Kidney (tissue), 13 donors: ENCODE measurements at regions not wholly inside any gene's neighbourhood (a gene's known extent, or its start where the extent isn't known, plus 50 kb on each side); places are given as distances from the start of the nearest gene placed in this dataset.
"Not testable (repeated sequence)": the region's sequence is repeated elsewhere in the genome, so short reads cannot be mapped to it uniquely, and the experiment has no call there.

Experiments
- DNase-seq, 5 donors: peaks; one replicate each; pipeline ENCODE4 v3.0.0-alpha.2; 2013 to 2020
- FAIRE-seq: peaks from 2 replicates; lab custom pipeline; 2012; peaks lifted over from hg19 to GRCh38; lab: Jason Lieb, UNC
- H3K27ac ChIP-seq, 2 donors: one replicate each; pipeline ENCODE4 v1.7.0; 2013; ENCODE audit warnings: low read depth in 2 of 2, low read length in 2 of 2, inconsistent platforms in 1 of 2
- H3K27me3 ChIP-seq: one replicate; pipeline ENCODE4 v1.7.1; 2013; ENCODE audit warnings: low read length, inconsistent platforms; ENCODE audit not compliant: control insufficient read depth, insufficient read depth
- H3K36me3 ChIP-seq, 3 donors: one replicate each; pipeline versions ENCODE4 v1.7.0 to v1.7.1; 2013; ENCODE audit warnings: low read length in 3 of 3, control low read depth in 1 of 3, inconsistent platforms in 1 of 3; ENCODE audit not compliant: insufficient read depth in 3 of 3, control insufficient read depth in 2 of 3
- H3K4me1 ChIP-seq, 3 donors: one replicate each; pipeline versions ENCODE4 v1.7.0 to v1.7.1; 2013; ENCODE audit warnings: low read length in 3 of 3, inconsistent platforms in 1 of 3, low read depth in 1 of 3; ENCODE audit not compliant: control insufficient read depth in 2 of 3, insufficient read depth in 2 of 3
- H3K4me3 ChIP-seq, 3 donors: one replicate each; pipeline versions ENCODE4 v1.7.0 to v1.8.1; 2013; ENCODE audit warnings: low read length in 3 of 3, control low read depth in 1 of 3, inconsistent platforms in 1 of 3
- H3K9ac ChIP-seq, 3 donors: one replicate each; pipeline versions ENCODE4 v1.7.0 to v1.7.1; 2013; ENCODE audit warnings: low read length in 3 of 3, control low read depth in 1 of 3, inconsistent platforms in 1 of 3
- H3K9me3 ChIP-seq, 3 donors: one replicate each; pipeline versions ENCODE4 v1.7.0 to v1.7.1; 2013; ENCODE audit warnings: low read length in 3 of 3, control low read depth in 1 of 3, inconsistent platforms in 1 of 3; ENCODE audit not compliant: control insufficient read depth in 2 of 3, insufficient read depth in 1 of 3
- CTCF ChIP-seq: IDR thresholded peaks from 3 replicates; pipeline ENCODE4 v1.5.1; 2012; ENCODE audit warnings: mild to moderate bottlenecking, moderate library complexity, borderline replicate concordance; ENCODE audit not compliant: insufficient read depth; ENCODE audit errors: extremely low read depth
- intact Hi-C: fragments of 100-400 bp; cut with DNase I; formaldehyde crosslinking; loops from one replicate; pipeline ENCODE4 v1.11.1; 2022
- donor health status: control.
- donor health status: control.
- donor health status: control.
- donor health status: control.
- donor health status: control.
- donor health status: DM: yes; HTN: yes; CAD: no.
- donor health status: Normal renal cell carcinoma (clear cell type).

- no peak for TF ChIP-seq CTCF
Observed at GRCh38 chr10:4409319-4409718, 416.7 kb upstream of the AKR1E2 start.

GRCh38 chr10:4407783-4408182 is 418.2 kb upstream of the AKR1E2 start:
- Histone ChIP-seq H3K9me3 (no peaks in the 10 kb centered on the region), H3K4me1 (no peaks in the 10 kb centered on the region), H3K9ac (no peak overlapping the region), H3K4me3 (no peak overlapping the region), H3K27me3 (no peaks in the 10 kb centered on the region), H3K36me3 (no peaks in the 10 kb centered on the region), H3K27ac (no peak overlapping the region)
- TF ChIP-seq CTCF = no peak
- no peak for FAIRE-seq
- intact Hi-C loops = no loop called here
- DNase-seq = no peak

More at GRCh38 chr10:4409319-4409718, 416.7 kb upstream of the AKR1E2 start:
- no peaks in the 10 kb centered on the region for H3K36me3 ChIP-seq
- H3K4me1 ChIP-seq = no peaks in the 10 kb centered on the region
- intact Hi-C loops = no loop called here
- no peak overlapping the region for H3K27ac ChIP-seq
- H3K27me3 ChIP-seq = no peaks in the 10 kb centered on the region
- no peak for FAIRE-seq
- no peaks in the 10 kb centered on the region for H3K9me3 ChIP-seq
- no peak overlapping the region for H3K9ac ChIP-seq
- no peak for DNase-seq
- H3K4me3 ChIP-seq = no peak overlapping the region

- Histone ChIP-seq H3K4me1 (no peaks in the 10 kb centered on the region), H3K27me3 (no peaks in the 10 kb centered on the region), H3K9ac (no peak overlapping the region), H3K27ac (no peak overlapping the region), H3K4me3 (no peak overlapping the region), H3K9me3 (no peaks in the 10 kb centered on the region), H3K36me3 (no peaks in the 10 kb centered on the region)
- intact Hi-C loops = no loop called here
- FAIRE-seq (no peak), DNase-seq (peak in 2 of 5 donors; percentile 10 to 26)
- no peak for TF ChIP-seq CTCF
Observed at GRCh38 chr10:4405828-4406227, 420.2 kb upstream of the AKR1E2 start.

GRCh38 chr10:4403638-4404252 is 422.3 kb upstream of the AKR1E2 start:
- no peaks in the 10 kb centered on the region for H3K4me1 ChIP-seq
- H3K9me3 ChIP-seq = no peaks in the 10 kb centered on the region
- no peak overlapping the region for H3K4me3 ChIP-seq
- FAIRE-seq (no peak), DNase-seq (no peak)
- no peak overlapping the region for H3K27ac ChIP-seq
- no peak for TF ChIP-seq CTCF
- no peak overlapping the region for H3K9ac ChIP-seq
- intact Hi-C loops = no loop called here
- no peaks in the 10 kb centered on the region for H3K27me3 ChIP-seq
- H3K36me3 ChIP-seq = no peaks in the 10 kb centered on the region

GRCh38 chr10:4401080-4401479 is 424.9 kb upstream of the AKR1E2 start:
- DNase-seq, H3K4me1 ChIP-seq, H3K36me3 ChIP-seq, H3K9ac ChIP-seq, FAIRE-seq, H3K4me3 ChIP-seq, H3K27ac ChIP-seq, intact Hi-C loops, H3K9me3 ChIP-seq, H3K27me3 ChIP-seq: not testable (repeated sequence)
